Neural progenitor cell (in vitro differentiated cells): ENCODE measurements at regions not wholly inside any gene's neighbourhood (a gene's known extent, or its start where the extent isn't known, plus 50 kb on each side); places are given as distances from the start of the nearest gene placed in this dataset.

Source experiments
- DNase-seq: peaks from one replicate; pipeline ENCODE4 v3.0.0-alpha.2; 2016; ENCODE audit warnings: low spot score
- H2AFZ ChIP-seq: fragments of 200-600 bp; sonication (generic); replicated peaks from 2 replicates; pipeline ENCODE4 v1.6.1; 2016; ENCODE audit warnings: antibody characterized with exemption
- H3F3A ChIP-seq: fragments of 200-600 bp; sonication (generic); 2 replicates; pipeline ENCODE4 v1.6.1; 2016; ENCODE audit warnings: antibody characterized with exemption, low read depth
- H3K27ac ChIP-seq: fragments of 200-600 bp; sonication (generic); 2 replicates; pipeline ENCODE4 v1.5.1; 2016; ENCODE audit warnings: mild to moderate bottlenecking
- H3K27me3 ChIP-seq: fragments of 200-600 bp; sonication (generic); 2 replicates; pipeline ENCODE4 v1.6.1; 2016; ENCODE audit warnings: mild to moderate bottlenecking, moderate library complexity
- H3K36me3 ChIP-seq: fragments of 200-600 bp; sonication (generic); 2 replicates; pipeline ENCODE4 v1.5.1; 2016
- H3K4me1 ChIP-seq: fragments of 200-600 bp; sonication (generic); 2 replicates; pipeline ENCODE4 v1.6.1; 2016; ENCODE audit warnings: mixed run types
- H3K4me2 ChIP-seq: fragments of 200-600 bp; sonication (generic); 2 replicates; pipeline ENCODE4 v1.6.1; 2016
- H3K4me3 ChIP-seq: fragments of 200-600 bp; sonication (generic); 2 replicates; pipeline ENCODE4 v1.5.1; 2016
- H3K79me2 ChIP-seq: fragments of 200-600 bp; sonication (generic); 2 replicates; pipeline ENCODE4 v1.6.1; 2016; ENCODE audit warnings: low read depth
- H3K9ac ChIP-seq: fragments of 200-600 bp; sonication (generic); 2 replicates; pipeline ENCODE4 v1.6.1; 2016
- H3K9me3 ChIP-seq: fragments of 200-600 bp; sonication (generic); 2 replicates; pipeline ENCODE4 v1.5.1; 2016; ENCODE audit warnings: low read depth
- H4K20me1 ChIP-seq: fragments of 200-600 bp; sonication (generic); 2 replicates; pipeline ENCODE4 v1.6.1; 2016; ENCODE audit warnings: low read depth
- H3K27ac Mint-ChIP-seq: 3 replicates; pipeline ENCODE4 v1.8.0; 2021; ENCODE audit warnings: mixed read lengths
- H3K27me3 Mint-ChIP-seq: 2 replicates; pipeline ENCODE4 v1.8.0; 2022; ENCODE audit warnings: low read depth, mild to moderate bottlenecking, inconsistent platforms, moderate library complexity, mixed read lengths; ENCODE audit not compliant: insufficient read depth
- H3K36me3 Mint-ChIP-seq: 3 replicates; pipeline ENCODE4 v1.8.0; 2021; ENCODE audit warnings: mixed read lengths
- H3K4me1 Mint-ChIP-seq: 3 replicates; pipeline ENCODE4 v1.8.0; 2021; ENCODE audit warnings: mixed read lengths
- H3K4me3 Mint-ChIP-seq: 3 replicates; pipeline ENCODE4 v1.8.0; 2021; ENCODE audit warnings: mild to moderate bottlenecking, moderate library complexity, mixed read lengths
- H3K9me3 Mint-ChIP-seq: 3 replicates; pipeline ENCODE4 v1.8.0; 2020; ENCODE audit warnings: mixed read lengths
- CTCF ChIP-seq: fragments of 200-600 bp; sonication (generic); IDR thresholded peaks from 2 replicates; pipeline ENCODE4 v1.5.1; 2017; ENCODE audit warnings: antibody characterized with exemption, mild to moderate bottlenecking
- EZH2 ChIP-seq: fragments of 200-600 bp; sonication (generic); IDR thresholded peaks from 2 replicates; pipeline ENCODE4 v1.6.1; 2017; ENCODE audit warnings: antibody characterized with exemption, mild to moderate bottlenecking, moderate library complexity
- EZH2phosphoT487 ChIP-seq: fragments of 200-600 bp; sonication (generic); IDR thresholded peaks from 2 replicates; pipeline ENCODE4 v1.6.1; 2017; ENCODE audit warnings: antibody characterized with exemption

- no peaks in the 10 kb centered on the region for H3K36me3 Mint-ChIP-seq
- no peaks in the 10 kb centered on the region for H3K4me1 Mint-ChIP-seq
- H3K4me2 ChIP-seq, result no peak overlapping the region
- H3F3A ChIP-seq, result no peaks in the 10 kb centered on the region
- H3K4me3 Mint-ChIP-seq, result no peak overlapping the region
- H3K9me3 Mint-ChIP-seq, result peaks cover 11% of the 10 kb centered on the region
- H3K4me1 ChIP-seq, result no peaks in the 10 kb centered on the region
- H3K27ac ChIP-seq, result no peak overlapping the region
- no peak overlapping the region for H2AFZ ChIP-seq
- no peaks in the 10 kb centered on the region for H4K20me1 ChIP-seq
- no peaks in the 10 kb centered on the region for H3K9me3 ChIP-seq
- no peaks in the 10 kb centered on the region for H3K36me3 ChIP-seq
- H3K9ac ChIP-seq, result no peak overlapping the region
- no peak for TF ChIP-seq CTCF
- no peak for TF ChIP-seq EZH2
- no peak for TF ChIP-seq EZH2phosphoT487
- H3K4me3 ChIP-seq, result no peak overlapping the region
- no peaks in the 10 kb centered on the region for H3K27me3 ChIP-seq
- no peak for DNase-seq
- H3K27me3 Mint-ChIP-seq, result peaks cover 2% of the 10 kb centered on the region
- H3K27ac Mint-ChIP-seq, result no peak overlapping the region
- no peaks in the 10 kb centered on the region for H3K79me2 ChIP-seq
These were observed 102.5 kb upstream of the LYPLAL1 start for GRCh38 chr1:219071209-219071608.

- no peaks in the 10 kb centered on the region for H3K4me1 Mint-ChIP-seq
- no peak overlapping the region for H3K9ac ChIP-seq
- H3K27ac Mint-ChIP-seq, result no peak overlapping the region
- no peak overlapping the region for H2AFZ ChIP-seq
- H3K4me3 ChIP-seq, result no peak overlapping the region
- no peaks in the 10 kb centered on the region for H3K9me3 ChIP-seq
- H3F3A ChIP-seq, result no peaks in the 10 kb centered on the region
- H3K36me3 ChIP-seq, result no peaks in the 10 kb centered on the region
- DNase-seq, result no peak
- TF ChIP-seq EZH2phosphoT487, result no peak
- TF ChIP-seq EZH2, result no peak
- no peak for TF ChIP-seq CTCF
- no peak overlapping the region for H3K4me3 Mint-ChIP-seq
- H3K4me1 ChIP-seq, result no peaks in the 10 kb centered on the region
- no peaks in the 10 kb centered on the region for H4K20me1 ChIP-seq
- no peak overlapping the region for H3K4me2 ChIP-seq
- H3K79me2 ChIP-seq, result no peaks in the 10 kb centered on the region
- H3K36me3 Mint-ChIP-seq, result no peaks in the 10 kb centered on the region
- peaks cover 2% of the 10 kb centered on the region for H3K27me3 Mint-ChIP-seq
- H3K27me3 ChIP-seq, result no peaks in the 10 kb centered on the region
- H3K9me3 Mint-ChIP-seq, result peaks cover 11% of the 10 kb centered on the region
- no peak overlapping the region for H3K27ac ChIP-seq
These were observed 101.3 kb upstream of the LYPLAL1 start for GRCh38 chr1:219072329-219072728.

GRCh38 chr1:219074084-219074728, 99.5 kb upstream of the LYPLAL1 start:
- Histone ChIP-seq H3K4me2 (no peak overlapping the region), H3K79me2 (no peaks in the 10 kb centered on the region), H3F3A (no peaks in the 10 kb centered on the region), H2AFZ (no peak overlapping the region), H3K9me3 (no peaks in the 10 kb centered on the region), H3K9ac (no peak overlapping the region), H3K27ac (no peak overlapping the region), H3K4me3 (no peak overlapping the region), H3K36me3 (no peaks in the 10 kb centered on the region), H3K4me1 (no peaks in the 10 kb centered on the region), H4K20me1 (no peaks in the 10 kb centered on the region), H3K27me3 (no peaks in the 10 kb centered on the region)
- Mint-ChIP-seq H3K4me1 (no peaks in the 10 kb centered on the region), H3K9me3 (peaks cover 11% of the 10 kb centered on the region), H3K27me3 (peaks cover 2% of the 10 kb centered on the region), H3K36me3 (no peaks in the 10 kb centered on the region), H3K27ac (no peak overlapping the region), H3K4me3 (no peak overlapping the region)
- DNase-seq, result no peak
- no peak for TF ChIP-seq CTCF
- no peak for TF ChIP-seq EZH2phosphoT487
- TF ChIP-seq EZH2, result no peak
